GM21717 (cell line): ENCODE measurements at regions not wholly inside any gene's neighbourhood (a gene's known extent, or its start where the extent isn't known, plus 50 kb on each side); places are given as distances from the start of the nearest gene placed in this dataset.
A peak's percentile ranks its signal among the peaks of the same experiment; 100 is the strongest.
"Not testable (repeated sequence)": the region's sequence is repeated elsewhere in the genome, so short reads cannot be mapped to it uniquely, and the experiment has no call there.

Experiments used
- ATAC-seq: cut with Tn5 transposase; IDR thresholded peaks from one replicate; pipeline ENCODE4 v1.9.1; 2021; ENCODE audit warnings: mild to moderate bottlenecking, moderate library complexity; ENCODE audit not compliant: unreplicated experiment

GRCh38 chr2:116917196-116917595, 897.3 kb upstream of the DDX18 start:
- no peak for ATAC-seq

GRCh38 chr2:116918574-116918973, 895.9 kb upstream of the DDX18 start:
- ATAC-seq: no peak

- no peak for ATAC-seq
These were observed 892.1 kb upstream of the DDX18 start for GRCh38 chr2:116922414-116922813.

GRCh38 chr2:116924509-116924908, 890.0 kb upstream of the DDX18 start:
- ATAC-seq: no peak

GRCh38 chr2:116935097-116935814, 879.2 kb upstream of the DDX18 start:
- no peak for ATAC-seq

- ATAC-seq: no peak
These were observed 866.2 kb upstream of the DDX18 start for GRCh38 chr2:116948258-116948657.

GRCh38 chr2:116949249-116949648, 865.2 kb upstream of the DDX18 start:
- no peak for ATAC-seq

GRCh38 chr2:116952254-116952653, 862.2 kb upstream of the DDX18 start:
- ATAC-seq: no peak

GRCh38 chr2:116955646-116956045, 858.8 kb upstream of the DDX18 start:
- ATAC-seq: no peak

GRCh38 chr2:116975608-116976007, 838.9 kb upstream of the DDX18 start:
- ATAC-seq: no peak

- ATAC-seq: no peak
These were observed 834.4 kb upstream of the DDX18 start for GRCh38 chr2:116979916-116980764.

- ATAC-seq: no peak
These were observed 827.0 kb upstream of the DDX18 start for GRCh38 chr2:116987447-116987846.

GRCh38 chr2:116988303-116988702, 826.2 kb upstream of the DDX18 start:
- no peak for ATAC-seq

- no peak for ATAC-seq
These were observed 795.1 kb upstream of the DDX18 start for GRCh38 chr2:117019357-117019756.

GRCh38 chr2:117027646-117028045, 786.8 kb upstream of the DDX18 start:
- ATAC-seq: no peak

GRCh38 chr2:117028708-117029107, 785.8 kb upstream of the DDX18 start:
- not testable (repeated sequence) for ATAC-seq

GRCh38 chr2:117055499-117056375, 758.8 kb upstream of the DDX18 start:
- ATAC-seq: no peak

GRCh38 chr2:117056376-117056748, 758.1 kb upstream of the DDX18 start:
- ATAC-seq: no peak

- no peak for ATAC-seq
These were observed 757.5 kb upstream of the DDX18 start for GRCh38 chr2:117057016-117057415.

- peak; percentile 77 for ATAC-seq
These were observed 756.1 kb upstream of the DDX18 start for GRCh38 chr2:117058366-117058765.

- ATAC-seq: no peak
These were observed 750.5 kb upstream of the DDX18 start for GRCh38 chr2:117064021-117064420.
